Stimulated activated CD4-positive, alpha-beta T cell treated with anti-CD3 and anti-CD28 coated beads, Interleukin-12 subunit alpha, Interleukin-12 subunit beta, amount 100 ng/mL, for 48 hours (primary cell): ENCODE measurements at regions not wholly inside any gene's neighbourhood (a gene's known extent, or its start where the extent isn't known, plus 50 kb on each side); places are given as distances from the start of the nearest gene placed in this dataset.
"Not testable (repeated sequence)": the region's sequence is repeated elsewhere in the genome, so short reads cannot be mapped to it uniquely, and the experiment has no call there.

Source experiments
- DNase-seq, 3 donors: peaks; one replicate each; pipeline ENCODE4 v3.0.0-alpha.2; 2020; ENCODE audit warnings: low read depth in 2 of 3, low spot score in 1 of 3

- no peak for DNase-seq
Measured at GRCh38 chr6:86107985-86108384, 465.3 kb upstream of the SYNCRIP start.

GRCh38 chr6:86087954-86088353 is 445.3 kb upstream of the SYNCRIP start:
- DNase-seq, result no peak

GRCh38 chr6:86079938-86080337 is 437.3 kb upstream of the SYNCRIP start:
- DNase-seq, result no peak

- no peak for DNase-seq
Measured at GRCh38 chr6:86070151-86070550, 427.5 kb upstream of the SYNCRIP start.

GRCh38 chr6:86065002-86065401 is 422.3 kb upstream of the SYNCRIP start:
- not testable (repeated sequence) for DNase-seq

GRCh38 chr6:86057293-86057980 is 414.8 kb upstream of the SYNCRIP start:
- not testable (repeated sequence) for DNase-seq

GRCh38 chr6:86045038-86045437 is 402.4 kb upstream of the SYNCRIP start:
- DNase-seq, result no peak

GRCh38 chr6:86042214-86042613 is 399.5 kb upstream of the SYNCRIP start:
- DNase-seq, result no peak

GRCh38 chr6:86031713-86032112 is 389.0 kb upstream of the SYNCRIP start:
- DNase-seq, result no peak

- no peak for DNase-seq
Measured at GRCh38 chr6:86030875-86031274, 388.2 kb upstream of the SYNCRIP start.

- no peak for DNase-seq
Measured at GRCh38 chr6:86028776-86029175, 386.1 kb upstream of the SYNCRIP start.

- not testable (repeated sequence) for DNase-seq
Measured at GRCh38 chr6:86026890-86027289, 384.2 kb upstream of the SYNCRIP start.

GRCh38 chr6:86017236-86017635 is 374.6 kb upstream of the SYNCRIP start:
- no peak for DNase-seq

- no peak for DNase-seq
Measured at GRCh38 chr6:86016567-86016966, 373.9 kb upstream of the SYNCRIP start.

GRCh38 chr6:86016077-86016476 is 373.4 kb upstream of the SYNCRIP start:
- DNase-seq, result no peak

- DNase-seq, result not testable (repeated sequence)
Measured at GRCh38 chr6:86012991-86013390, 370.3 kb upstream of the SYNCRIP start.

GRCh38 chr6:86010915-86011786 is 368.5 kb upstream of the SYNCRIP start:
- no peak for DNase-seq

GRCh38 chr6:85997206-85997605 is 354.5 kb upstream of the SYNCRIP start:
- DNase-seq, result no peak

GRCh38 chr6:85996034-85996375 is 353.3 kb upstream of the SYNCRIP start:
- no peak for DNase-seq

- DNase-seq, result no peak
Measured at GRCh38 chr6:85995339-85996033, 352.8 kb upstream of the SYNCRIP start.

GRCh38 chr6:85986681-85987080 is 344.0 kb upstream of the SYNCRIP start:
- no peak for DNase-seq
